Liver (tissue), 8 donors: ENCODE measurements at regions not wholly inside any gene's neighbourhood (a gene's known extent, or its start where the extent isn't known, plus 50 kb on each side); places are given as distances from the start of the nearest gene placed in this dataset.

Source experiments
- DNase-seq: peaks from one replicate; pipeline ENCODE4 v3.0.0-alpha.2; 2017; ENCODE audit warnings: low spot score
- H3K27ac ChIP-seq, 2 donors: one replicate each; pipeline ENCODE4 v1.7.0; 2013; ENCODE audit warnings: inconsistent platforms in 2 of 2, low read length in 2 of 2, control low read depth in 1 of 2, low read depth in 1 of 2, mild to moderate bottlenecking in 1 of 2
- H3K27me3 ChIP-seq, 4 donors: one replicate each; pipeline versions ENCODE4 v1.6.1 to v1.7.0; 2013; ENCODE audit warnings: low read length in 3 of 4, inconsistent platforms in 1 of 4, mild to moderate bottlenecking in 1 of 4, moderate library complexity in 1 of 4; ENCODE audit not compliant: control insufficient read depth in 4 of 4, insufficient read depth in 4 of 4
- H3K36me3 ChIP-seq, 4 donors: one replicate each; pipeline versions ENCODE4 v1.6.1 to v1.7.0; 2013; ENCODE audit warnings: low read length in 3 of 4, mild to moderate bottlenecking in 3 of 4, low read depth in 1 of 4, moderate library complexity in 1 of 4; ENCODE audit not compliant: control insufficient read depth in 4 of 4, insufficient read depth in 3 of 4
- H3K4me1 ChIP-seq, 4 donors: one replicate each; pipeline versions ENCODE4 v1.6.1 to v1.7.0; 2013; ENCODE audit warnings: low read length in 3 of 4, mild to moderate bottlenecking in 3 of 4, moderate library complexity in 1 of 4; ENCODE audit not compliant: control insufficient read depth in 4 of 4, insufficient read depth in 4 of 4
- H3K4me3 ChIP-seq, 3 donors: one replicate each; pipeline versions ENCODE4 v1.6.1 to v1.7.0; 2013; ENCODE audit warnings: low read length in 3 of 3, control low read depth in 1 of 3, low read depth in 1 of 3, mild to moderate bottlenecking in 1 of 3
- H3K9ac ChIP-seq, 2 donors: one replicate each; pipeline ENCODE4 v1.7.0; 2013; ENCODE audit warnings: low read length in 2 of 2, mild to moderate bottlenecking in 2 of 2, moderate library complexity in 2 of 2, control low read depth in 1 of 2, low read depth in 1 of 2
- H3K9me3 ChIP-seq, 4 donors: one replicate each; pipeline versions ENCODE4 v1.6.1 to v1.7.0; 2013; ENCODE audit warnings: low read length in 3 of 4; ENCODE audit not compliant: control insufficient read depth in 4 of 4
- ATF3 ChIP-seq: IDR thresholded peaks from 2 replicates; pipeline ENCODE4 v1.6.1; 2016; ENCODE audit warnings: antibody characterized with exemption
- CTCF ChIP-seq: fragments of 150-350 bp; IDR thresholded peaks from 2 replicates; pipeline ENCODE4 v1.5.1; 2017; ENCODE audit warnings: improper control_type of control experiment, low read depth, low read length; ENCODE audit not compliant: missing input control
- EGR1 ChIP-seq, 2 donors: IDR thresholded peaks; 2 replicates each; pipeline ENCODE4 v1.6.1; 2016 to 2018; ENCODE audit warnings: antibody characterized with exemption in 2 of 2, low read depth in 2 of 2
- FOXA2 ChIP-seq: IDR thresholded peaks from 2 replicates; pipeline ENCODE4 v1.6.1; 2016; ENCODE audit warnings: antibody characterized with exemption
- GABPA ChIP-seq, 2 donors: IDR thresholded peaks in 1 of 2; conservative IDR thresholded peaks in 1 of 2; 2 replicates each; pipeline ENCODE4 v1.6.1; 2016; ENCODE audit warnings: antibody characterized with exemption in 2 of 2, mild to moderate bottlenecking in 1 of 2, moderate library complexity in 1 of 2
- HNF4A ChIP-seq, 2 donors: conservative IDR thresholded peaks; 2 replicates each; pipeline ENCODE4 v1.6.1; 2016; ENCODE audit warnings: antibody characterized with exemption in 2 of 2, mild to moderate bottlenecking in 2 of 2
- JUND ChIP-seq, 2 donors: IDR thresholded peaks; 2 replicates each; pipeline ENCODE4 v1.6.1; 2016; ENCODE audit warnings: antibody characterized with exemption in 2 of 2
- MAX ChIP-seq: IDR thresholded peaks from 2 replicates; pipeline ENCODE4 v1.6.1; 2016; ENCODE audit warnings: antibody characterized with exemption
- NR2F2 ChIP-seq: IDR thresholded peaks from 2 replicates; pipeline ENCODE4 v1.6.1; 2016; ENCODE audit warnings: antibody characterized with exemption
- RAD21 ChIP-seq, 2 donors: IDR thresholded peaks; 2 replicates each; pipeline ENCODE4 v1.6.1; 2016; ENCODE audit warnings: antibody characterized with exemption in 2 of 2, mild to moderate bottlenecking in 2 of 2
- SP1 ChIP-seq: IDR thresholded peaks from 2 replicates; pipeline ENCODE4 v1.6.1; 2018; ENCODE audit warnings: antibody characterized with exemption, mild to moderate bottlenecking
- TAF1 ChIP-seq: conservative IDR thresholded peaks from 2 replicates; pipeline ENCODE4 v1.6.1; 2016; ENCODE audit warnings: antibody characterized with exemption, mild to moderate bottlenecking
- YY1 ChIP-seq: IDR thresholded peaks from 2 replicates; pipeline ENCODE4 v1.6.1; 2016; ENCODE audit warnings: antibody characterized with exemption, mild to moderate bottlenecking
- ZBTB33 ChIP-seq: IDR thresholded peaks from 2 replicates; pipeline ENCODE4 v1.6.1; 2016; ENCODE audit warnings: antibody characterized with exemption
- WGBS: extraction: QIAGEN DNeasy Blood & Tissue Kit; methylation state at CpG from one replicate; pipeline ENCODE4 v1.1.7; 2013; 5-methylcytosine and 5-hydroxymethylcytosine counted together
- TF ChIP-seq, protein P1 (sequence below): IDR thresholded peaks from 2 replicates; pipeline ENCODE4 v1.6.1; 2016; ENCODE audit warnings: antibody characterized with exemption, mild to moderate bottlenecking
- donor health status: healthy.
- donor health status: healthy.
- donor health status: healthy.
- donor health status: healthy.
- donor health status: healthy.

DNA sequence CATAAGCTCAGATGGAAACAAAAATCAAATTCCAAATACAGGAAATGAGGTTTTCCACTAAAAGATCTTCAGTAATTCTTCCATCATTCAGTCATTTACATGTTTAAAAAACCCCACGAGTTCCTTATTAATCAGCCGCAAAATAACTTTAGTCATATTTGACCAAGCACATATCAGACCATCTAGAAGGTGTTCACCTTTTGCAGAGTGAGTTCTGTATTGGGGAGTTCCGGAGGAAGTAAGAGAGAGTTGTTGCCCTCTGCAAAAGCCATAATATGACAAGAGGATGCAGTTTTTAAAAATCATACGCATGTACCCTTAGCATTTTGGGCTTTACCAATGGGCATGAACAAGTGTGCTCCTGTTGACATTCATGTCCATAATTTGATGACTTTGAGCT is 61.6 kb downstream of the CCR1 start:
- 84% methylated on average over 4 of the region's 4 CpGs for WGBS
- Histone ChIP-seq H3K9ac (no peak overlapping the region), H3K4me3 (no peak overlapping the region), H3K27me3 (no peaks in the 10 kb centered on the region), H3K36me3 (no peaks in the 10 kb centered on the region), H3K9me3 (peaks cover 0 to 1% (median 0%) of the 10 kb centered on the region in 4 donors), H3K4me1 (no peaks in the 10 kb centered on the region), H3K27ac (no peak overlapping the region)
- DNase-seq: no peak
- no peak for TF ChIP-seq ZBTB33

DNA sequence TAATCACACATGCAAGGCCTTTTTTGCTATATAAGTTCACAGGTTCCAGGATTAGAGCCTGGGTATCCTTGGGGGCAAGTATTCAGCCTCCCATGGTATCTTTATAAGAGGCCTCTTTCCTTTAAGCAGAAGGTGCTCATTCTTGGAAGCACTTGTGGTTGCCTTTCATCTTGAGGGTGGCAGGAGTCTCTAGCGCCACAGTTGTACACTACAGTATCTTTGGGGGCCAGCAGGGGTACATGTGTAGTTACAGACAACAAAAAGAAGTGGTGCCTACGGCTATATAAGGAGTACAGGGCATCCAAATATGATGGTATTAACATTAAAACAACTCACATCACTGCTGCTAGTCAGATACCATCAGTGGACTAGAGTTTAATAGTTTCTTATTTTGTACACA is 62.1 kb downstream of the CCR1 start:
- H3K9me3 ChIP-seq: peaks cover 0 to 1% (median 0%) of the 10 kb centered on the region in 4 donors
- TF ChIP-seq FOXA2 (no peak), MAX (no peak)

GRCh38 chr3:46145147-46145546 is 63.0 kb downstream of the CCR1 start:
- no peak for TF ChIP-seq ATF3
- TF ChIP-seq NR2F2: peak; percentile 94
- TF ChIP-seq SP1: no peak
- WGBS: 96% methylated on average over 1 of the region's 1 CpG
- H3K4me1 ChIP-seq: no peaks in the 10 kb centered on the region

More for the DNA sequence above, 62.1 kb downstream of the CCR1 start:
- Histone ChIP-seq H3K4me3 (no peak overlapping the region), H3K27me3 (no peaks in the 10 kb centered on the region), H3K4me1 (no peaks in the 10 kb centered on the region), H3K36me3 (no peaks in the 10 kb centered on the region), H3K27ac (no peak overlapping the region), H3K9ac (no peak overlapping the region)
- WGBS: 38% methylated on average over 2 of the region's 2 CpGs
- no peak for DNase-seq

GRCh38 chr3:46143951-46144473 is 64.1 kb downstream of the CCR1 start:
- DNase-seq: no peak
- Histone ChIP-seq H3K4me3 (no peak overlapping the region), H3K4me1 (no peaks in the 10 kb centered on the region), H3K9ac (no peak overlapping the region), H3K36me3 (no peaks in the 10 kb centered on the region), H3K27me3 (no peaks in the 10 kb centered on the region), H3K9me3 (peaks cover 0 to 1% (median 0%) of the 10 kb centered on the region in 4 donors), H3K27ac (no peak overlapping the region)
- 55% methylated on average over 4 of the region's 4 CpGs for WGBS
- TF ChIP-seq TAF1 (no peak), HNF4A (conservative IDR thresholded peaks at IDR 0.05) (no peak), CTCF (no peak), GABPA (IDR thresholded peaks at IDR 0.05 in 1 of 2, conservative IDR thresholded peaks at IDR 0.05 in 1 of 2) (no peak), RAD21 (IDR thresholded peaks at IDR 0.05) (no peak), JUND (IDR thresholded peaks at IDR 0.05) (no peak), EGR1 (IDR thresholded peaks at IDR 0.05; ENCODE audit: low read depth in 2 of 2) (no peak), YY1 (no peak)
- TF ChIP-seq, protein P1, sequence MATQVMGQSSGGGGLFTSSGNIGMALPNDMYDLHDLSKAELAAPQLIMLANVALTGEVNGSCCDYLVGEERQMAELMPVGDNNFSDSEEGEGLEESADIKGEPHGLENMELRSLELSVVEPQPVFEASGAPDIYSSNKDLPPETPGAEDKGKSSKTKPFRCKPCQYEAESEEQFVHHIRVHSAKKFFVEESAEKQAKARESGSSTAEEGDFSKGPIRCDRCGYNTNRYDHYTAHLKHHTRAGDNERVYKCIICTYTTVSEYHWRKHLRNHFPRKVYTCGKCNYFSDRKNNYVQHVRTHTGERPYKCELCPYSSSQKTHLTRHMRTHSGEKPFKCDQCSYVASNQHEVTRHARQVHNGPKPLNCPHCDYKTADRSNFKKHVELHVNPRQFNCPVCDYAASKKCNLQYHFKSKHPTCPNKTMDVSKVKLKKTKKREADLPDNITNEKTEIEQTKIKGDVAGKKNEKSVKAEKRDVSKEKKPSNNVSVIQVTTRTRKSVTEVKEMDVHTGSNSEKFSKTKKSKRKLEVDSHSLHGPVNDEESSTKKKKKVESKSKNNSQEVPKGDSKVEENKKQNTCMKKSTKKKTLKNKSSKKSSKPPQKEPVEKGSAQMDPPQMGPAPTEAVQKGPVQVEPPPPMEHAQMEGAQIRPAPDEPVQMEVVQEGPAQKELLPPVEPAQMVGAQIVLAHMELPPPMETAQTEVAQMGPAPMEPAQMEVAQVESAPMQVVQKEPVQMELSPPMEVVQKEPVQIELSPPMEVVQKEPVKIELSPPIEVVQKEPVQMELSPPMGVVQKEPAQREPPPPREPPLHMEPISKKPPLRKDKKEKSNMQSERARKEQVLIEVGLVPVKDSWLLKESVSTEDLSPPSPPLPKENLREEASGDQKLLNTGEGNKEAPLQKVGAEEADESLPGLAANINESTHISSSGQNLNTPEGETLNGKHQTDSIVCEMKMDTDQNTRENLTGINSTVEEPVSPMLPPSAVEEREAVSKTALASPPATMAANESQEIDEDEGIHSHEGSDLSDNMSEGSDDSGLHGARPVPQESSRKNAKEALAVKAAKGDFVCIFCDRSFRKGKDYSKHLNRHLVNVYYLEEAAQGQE: no peak

More at GRCh38 chr3:46145147-46145546, 63.0 kb downstream of the CCR1 start:
- Histone ChIP-seq H3K36me3 (no peaks in the 10 kb centered on the region), H3K9me3 (peaks cover 0 to 1% (median 0%) of the 10 kb centered on the region in 4 donors), H3K27ac (no peak overlapping the region), H3K4me3 (no peak overlapping the region), H3K9ac (no peak overlapping the region), H3K27me3 (no peaks in the 10 kb centered on the region)
- DNase-seq: no peak
